Stimulated activated naive CD8-positive, alpha-beta T cell treated with anti-CD3 and anti-CD28 coated beads, Interleukin-15, amount 100 ng/mL, for 72 hours (primary cell): ENCODE measurements at regions not wholly inside any gene's neighbourhood (a gene's known extent, or its start where the extent isn't known, plus 50 kb on each side); places are given as distances from the start of the nearest gene placed in this dataset.

Experiments
- ATAC-seq: fragments of 150-1000 bp; cut with Tn5 transposase; 2 replicates; pipeline ENCODE4 v1.10.0; 2021; ENCODE audit warnings: mild to moderate bottlenecking, moderate library complexity
- DNase-seq, 2 donors: peaks; one replicate each; pipeline ENCODE4 v3.0.0; 2021 to 2022
- H3K27ac Mint-ChIP-seq, 2 donors: one replicate each; pipeline ENCODE4 v1.8.0; 2022; ENCODE audit warnings: mild to moderate bottlenecking in 2 of 2, mixed read lengths in 2 of 2, moderate library complexity in 2 of 2
- H3K27me3 Mint-ChIP-seq: one replicate; pipeline ENCODE4 v1.8.0; 2022; ENCODE audit warnings: mixed read lengths
- H3K4me1 Mint-ChIP-seq: one replicate; pipeline ENCODE4 v1.8.0; 2022; ENCODE audit warnings: mild to moderate bottlenecking, mixed read lengths
- H3K4me3 Mint-ChIP-seq, 2 donors: one replicate each; pipeline ENCODE4 v1.8.0; 2022; ENCODE audit warnings: mild to moderate bottlenecking in 2 of 2, mixed read lengths in 2 of 2, moderate library complexity in 1 of 2
- H3K9me3 Mint-ChIP-seq, 2 donors: one replicate each; pipeline ENCODE4 v1.8.0; 2022; ENCODE audit warnings: mixed read lengths in 2 of 2

DNA sequence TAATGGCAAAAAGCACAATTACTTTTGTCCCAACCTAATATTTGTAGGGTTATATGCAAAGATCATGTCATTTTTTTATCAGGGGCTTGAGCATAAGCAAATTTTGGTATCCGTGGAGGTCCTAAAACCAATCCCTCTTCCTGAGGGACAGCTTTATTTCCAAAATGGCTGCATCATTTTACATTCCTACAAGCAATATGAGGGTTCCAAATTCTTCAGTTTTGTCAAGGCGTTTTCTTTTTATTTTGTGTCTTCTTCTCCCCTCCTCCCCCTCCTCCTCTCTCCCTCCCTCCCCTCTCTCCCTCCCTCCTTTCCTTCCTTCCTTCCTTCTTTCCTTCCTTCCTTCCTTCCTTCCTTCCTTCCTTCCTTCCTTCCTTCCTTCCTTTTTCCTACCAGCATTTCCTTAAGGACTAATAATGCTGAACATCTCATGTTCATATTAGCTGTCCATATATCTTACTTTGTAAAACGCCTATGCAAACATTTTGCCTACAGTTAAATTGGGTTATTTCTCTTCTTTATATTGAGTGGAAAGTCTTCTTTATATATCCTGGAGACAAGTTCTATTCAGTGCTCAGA, 881.8 kb downstream of the DCDC2C start:
- Mint-ChIP-seq H3K4me1 (no peaks in the 10 kb centered on the region), H3K9me3 (peaks cover 4 to 11% of the 10 kb centered on the region in 2 donors), H3K4me3 (no peak overlapping the region), H3K27ac (no peak overlapping the region), H3K27me3 (no peaks in the 10 kb centered on the region)
- no peak for ATAC-seq
- no peak for DNase-seq

DNA sequence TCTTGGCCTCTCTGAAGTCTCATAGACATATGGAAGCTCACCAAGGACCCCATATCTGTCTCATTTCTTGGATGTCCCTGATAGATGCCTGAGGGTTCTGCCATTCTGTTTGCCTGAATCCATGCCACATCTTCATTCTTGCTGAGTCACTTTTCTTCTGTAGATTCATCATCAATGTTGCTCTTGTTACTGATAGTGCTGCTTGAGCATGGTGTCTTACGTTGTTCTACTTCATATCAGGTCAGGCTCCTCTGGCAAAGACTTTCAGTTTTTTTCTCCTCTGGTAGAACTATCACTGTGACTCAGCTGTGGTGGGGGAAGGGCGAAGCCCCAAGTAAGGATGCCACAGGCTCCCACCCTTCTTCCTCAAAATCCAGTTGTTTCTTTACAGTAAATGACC, 885.2 kb downstream of the DCDC2C start:
- no peak for DNase-seq
- Mint-ChIP-seq H3K4me3 (no peak overlapping the region), H3K27me3 (no peaks in the 10 kb centered on the region), H3K4me1 (no peaks in the 10 kb centered on the region), H3K9me3 (peaks cover 13 to 20% of the 10 kb centered on the region in 2 donors), H3K27ac (no peak overlapping the region)
- no peak for ATAC-seq

DNA sequence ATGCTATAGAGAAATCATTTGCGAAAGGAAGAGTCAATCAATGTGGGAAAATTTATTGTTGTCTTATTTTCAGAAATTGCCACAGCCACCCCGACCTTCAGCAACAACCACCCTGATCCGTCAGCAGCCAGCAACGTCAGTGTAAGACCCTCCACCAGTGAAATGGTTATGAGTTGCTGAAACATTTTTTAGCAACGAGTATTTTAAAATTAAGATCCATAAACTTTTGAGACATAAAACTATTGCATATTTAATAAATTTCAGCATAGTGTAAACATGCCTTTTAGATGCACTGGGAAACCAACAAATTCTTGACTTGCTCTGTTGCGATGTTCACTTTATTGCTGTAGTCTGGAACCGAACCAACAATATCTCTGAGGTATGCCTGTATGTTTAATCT, 887.9 kb downstream of the DCDC2C start:
- no peak for DNase-seq
- Mint-ChIP-seq H3K9me3 (peaks cover 13 to 20% of the 10 kb centered on the region in 2 donors), H3K4me3 (no peak overlapping the region), H3K27me3 (no peaks in the 10 kb centered on the region), H3K4me1 (no peaks in the 10 kb centered on the region), H3K27ac (no peak overlapping the region)
- no peak for ATAC-seq

DNA sequence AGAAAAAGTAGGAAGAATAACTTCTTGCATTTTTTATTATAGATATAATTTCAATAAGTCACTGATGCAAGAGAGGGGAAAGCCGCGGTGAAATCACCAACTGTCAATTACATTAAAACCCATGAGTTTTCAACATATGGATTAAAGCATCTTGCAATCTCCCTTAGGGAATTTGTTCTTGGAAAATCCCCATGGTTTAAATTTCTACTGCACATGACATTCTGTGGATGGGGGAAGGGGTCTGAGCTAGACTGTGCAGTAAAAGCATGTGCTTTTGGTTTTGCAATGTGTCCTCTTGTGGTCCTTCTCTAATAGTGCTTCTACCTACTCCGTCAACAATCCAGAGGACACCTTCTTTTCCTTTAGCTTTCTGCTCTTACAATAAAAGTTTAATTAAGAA, 894.0 kb downstream of the DCDC2C start:
- no peak overlapping the region for H3K27ac Mint-ChIP-seq
- H3K4me3 Mint-ChIP-seq, result no peak overlapping the region
- ATAC-seq (no peak), DNase-seq (no peak)
- H3K27me3 Mint-ChIP-seq, result no peaks in the 10 kb centered on the region
- H3K9me3 Mint-ChIP-seq, result peaks cover 7 to 10% of the 10 kb centered on the region in 2 donors
- H3K4me1 Mint-ChIP-seq, result no peaks in the 10 kb centered on the region

DNA sequence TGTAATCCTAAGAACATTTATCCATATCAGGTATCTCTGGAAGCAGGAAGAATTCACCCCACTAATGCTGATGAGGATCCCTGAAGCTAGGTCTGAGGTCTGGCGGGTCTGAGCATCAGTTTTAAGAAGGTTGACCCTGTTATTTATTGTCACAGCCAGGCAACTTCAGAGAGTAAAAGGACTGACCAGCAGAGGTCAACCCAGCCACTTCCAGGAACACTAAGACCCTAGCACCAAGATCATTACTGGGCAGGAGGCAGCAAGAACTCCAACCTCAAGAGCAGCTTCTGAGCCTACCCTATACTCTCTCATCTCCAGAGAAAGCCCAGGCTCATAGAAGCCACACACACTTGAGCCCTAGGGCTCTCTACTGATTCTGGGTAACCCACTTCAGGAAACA, 901.4 kb downstream of the DCDC2C start:
- ATAC-seq, result no peak
- DNase-seq, result no peak
- no peak overlapping the region for H3K27ac Mint-ChIP-seq
- H3K27me3 Mint-ChIP-seq, result no peaks in the 10 kb centered on the region
- H3K4me3 Mint-ChIP-seq, result no peak overlapping the region
- H3K4me1 Mint-ChIP-seq, result no peaks in the 10 kb centered on the region
- peaks cover 6 to 7% of the 10 kb centered on the region in 2 donors for H3K9me3 Mint-ChIP-seq

DNA sequence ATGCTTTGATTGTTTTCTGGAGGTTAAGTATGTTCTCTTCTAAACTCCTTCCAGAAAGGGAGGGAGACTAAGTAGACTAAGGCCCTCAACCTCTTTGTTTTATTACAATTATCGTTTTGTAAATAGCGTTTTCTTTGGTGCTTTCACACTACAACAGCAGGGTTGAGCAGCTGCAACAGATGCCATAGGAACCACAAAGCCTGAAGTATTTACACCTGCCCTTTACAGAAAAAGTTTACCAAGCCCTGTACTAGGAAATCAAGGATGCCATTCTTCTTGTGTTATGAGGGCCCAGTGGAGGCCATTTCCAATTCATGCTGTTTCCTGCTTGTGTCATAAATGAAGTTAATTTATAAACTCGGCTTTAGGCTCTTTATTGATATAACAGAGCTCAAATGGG, 914.8 kb downstream of the DCDC2C start:
- Mint-ChIP-seq H3K4me1 (no peaks in the 10 kb centered on the region), H3K4me3 (no peak overlapping the region), H3K9me3 (peaks cover 7 to 14% of the 10 kb centered on the region in 2 donors), H3K27ac (peak overlapping the region in 1 of 2 donors; percentile 40), H3K27me3 (no peaks in the 10 kb centered on the region)
- ATAC-seq (no peak), DNase-seq (no peak)

DNA sequence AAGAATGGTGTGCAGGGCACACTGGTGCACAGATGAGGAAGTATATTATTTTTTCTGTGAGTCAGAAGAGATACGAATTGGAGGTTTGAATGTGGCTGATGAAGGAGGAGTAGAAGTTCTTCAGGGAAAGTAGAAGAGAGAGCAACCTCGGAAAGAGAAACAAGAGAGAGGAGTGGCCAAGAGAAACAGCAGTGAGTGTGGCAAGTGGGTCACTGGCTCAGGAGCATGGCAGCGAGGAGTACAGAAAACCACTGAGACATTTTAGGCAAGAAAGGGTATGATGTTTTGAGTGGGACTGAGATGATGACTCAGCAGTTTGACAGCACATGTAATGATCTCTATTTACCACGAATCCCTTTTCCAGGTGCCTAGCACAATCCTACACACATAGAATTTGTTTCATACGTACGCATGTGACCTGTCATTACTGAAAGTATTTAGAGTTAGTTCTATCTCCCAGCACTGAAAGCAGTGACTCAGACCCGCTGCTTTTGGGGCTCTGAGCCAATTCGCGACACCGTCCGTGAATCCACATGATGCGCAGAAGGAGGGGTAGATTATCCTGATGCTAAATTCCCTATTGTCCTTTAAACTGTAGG, 915.4 kb downstream of the DCDC2C start:
- Mint-ChIP-seq H3K27me3 (no peaks in the 10 kb centered on the region), H3K27ac (no peak overlapping the region), H3K4me1 (no peaks in the 10 kb centered on the region), H3K9me3 (peaks cover 7 to 14% of the 10 kb centered on the region in 2 donors), H3K4me3 (no peak overlapping the region)
- DNase-seq (no peak), ATAC-seq (no peak)

DNA sequence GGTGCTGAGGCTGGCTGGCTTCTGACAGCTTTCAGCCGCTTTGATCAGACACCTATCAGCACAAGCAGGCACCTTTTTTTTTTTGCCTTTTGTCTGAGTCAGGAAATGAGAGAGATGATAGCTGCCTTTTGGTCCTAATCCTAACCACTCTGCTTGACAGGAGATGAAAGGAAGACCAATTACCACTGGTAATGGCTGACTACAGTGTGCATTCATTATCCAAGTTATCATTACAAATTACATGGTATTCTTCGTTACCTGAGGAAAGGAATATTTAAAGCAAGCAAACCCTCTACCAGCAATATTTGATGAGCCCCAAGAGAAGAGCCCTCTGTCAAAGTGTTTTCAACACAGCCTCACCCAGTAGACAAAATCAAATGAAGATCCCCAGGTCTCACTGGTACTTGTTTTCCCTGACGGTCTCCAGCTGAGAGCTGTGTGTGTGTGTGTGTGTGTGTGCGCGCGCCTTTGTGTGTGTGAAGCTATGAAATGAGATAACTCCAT, 925.7 kb downstream of the DCDC2C start:
- Mint-ChIP-seq H3K27ac (no peak overlapping the region), H3K27me3 (no peaks in the 10 kb centered on the region), H3K4me3 (no peak overlapping the region)

DNA sequence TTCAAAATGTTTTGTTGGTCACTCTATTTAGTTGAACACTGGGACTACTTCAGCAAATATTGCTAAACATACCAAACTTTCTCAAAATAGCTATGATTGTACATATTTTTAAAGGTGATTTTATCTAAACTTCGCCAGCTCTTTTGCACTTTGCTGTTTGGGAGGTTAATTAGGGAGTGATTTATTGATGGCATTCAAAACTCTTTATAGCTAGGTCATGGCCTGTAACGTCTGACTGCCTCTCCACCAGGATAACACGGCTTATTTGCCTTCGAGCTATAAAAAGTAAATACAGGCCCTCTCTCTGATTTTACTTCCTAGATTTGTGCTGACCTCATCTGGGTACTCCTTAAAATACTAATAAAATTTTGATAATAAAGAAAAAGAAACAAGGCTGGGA, 931.9 kb downstream of the DCDC2C start:
- H3K27me3 Mint-ChIP-seq, result no peaks in the 10 kb centered on the region
- no peak for DNase-seq
- no peak for ATAC-seq
- no peak overlapping the region for H3K4me3 Mint-ChIP-seq
- no peaks in the 10 kb centered on the region for H3K9me3 Mint-ChIP-seq
- H3K27ac Mint-ChIP-seq, result no peak overlapping the region
- H3K4me1 Mint-ChIP-seq, result no peaks in the 10 kb centered on the region

More for the DNA sequence above, 925.7 kb downstream of the DCDC2C start:
- no peaks in the 10 kb centered on the region for H3K4me1 Mint-ChIP-seq
- H3K9me3 Mint-ChIP-seq, result peaks cover 0 to 9% of the 10 kb centered on the region in 2 donors
- DNase-seq, result no peak
- no peak for ATAC-seq

DNA sequence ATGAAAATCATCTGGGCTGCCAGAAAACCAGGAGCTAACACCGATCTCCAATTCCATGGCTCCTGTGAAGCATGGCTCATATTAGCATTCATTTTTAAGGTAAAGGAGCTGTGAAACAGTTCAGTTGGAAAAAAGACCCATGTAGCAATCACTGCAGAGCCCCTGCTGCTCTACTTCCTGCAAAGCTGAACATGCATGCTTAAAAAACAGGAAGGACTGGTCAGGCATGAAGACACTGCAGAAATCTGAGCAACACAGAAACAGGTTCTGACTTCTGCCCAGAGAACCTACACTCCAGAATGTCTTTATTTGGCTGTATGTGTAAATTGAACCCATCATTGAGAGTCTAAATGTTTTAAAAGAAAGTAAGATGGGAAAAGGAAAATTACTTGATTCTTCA, 950.6 kb downstream of the DCDC2C start:
- no peak for ATAC-seq
- no peak overlapping the region for H3K4me3 Mint-ChIP-seq
- H3K27ac Mint-ChIP-seq, result no peak overlapping the region
- DNase-seq, result no peak
- no peaks in the 10 kb centered on the region for H3K4me1 Mint-ChIP-seq
- no peaks in the 10 kb centered on the region for H3K27me3 Mint-ChIP-seq
- peaks cover 10 to 17% of the 10 kb centered on the region in 2 donors for H3K9me3 Mint-ChIP-seq

DNA sequence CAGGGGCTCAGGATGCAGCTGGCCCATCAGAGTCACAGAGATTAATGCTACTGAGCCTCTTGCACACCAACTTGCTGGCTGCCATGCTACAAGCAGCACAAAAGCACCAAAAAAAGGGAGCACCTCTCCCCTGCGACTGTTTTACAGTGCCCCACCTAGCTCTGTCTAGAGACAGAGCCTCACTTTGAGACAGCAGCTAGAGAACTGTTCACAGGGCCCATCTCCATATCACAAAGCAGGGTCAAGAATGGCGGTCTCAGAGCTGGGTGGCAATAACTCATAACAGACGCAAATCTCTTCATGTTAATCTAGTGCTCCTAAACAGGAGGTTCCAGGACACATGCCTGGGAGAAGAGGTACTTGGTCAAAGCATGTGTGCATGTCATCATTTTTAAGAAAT, 953.0 kb downstream of the DCDC2C start:
- no peak overlapping the region for H3K27ac Mint-ChIP-seq
- peaks cover 10 to 17% of the 10 kb centered on the region in 2 donors for H3K9me3 Mint-ChIP-seq
- DNase-seq, result no peak
- no peak for ATAC-seq
- no peaks in the 10 kb centered on the region for H3K4me1 Mint-ChIP-seq
- no peaks in the 10 kb centered on the region for H3K27me3 Mint-ChIP-seq
- no peak overlapping the region for H3K4me3 Mint-ChIP-seq

DNA sequence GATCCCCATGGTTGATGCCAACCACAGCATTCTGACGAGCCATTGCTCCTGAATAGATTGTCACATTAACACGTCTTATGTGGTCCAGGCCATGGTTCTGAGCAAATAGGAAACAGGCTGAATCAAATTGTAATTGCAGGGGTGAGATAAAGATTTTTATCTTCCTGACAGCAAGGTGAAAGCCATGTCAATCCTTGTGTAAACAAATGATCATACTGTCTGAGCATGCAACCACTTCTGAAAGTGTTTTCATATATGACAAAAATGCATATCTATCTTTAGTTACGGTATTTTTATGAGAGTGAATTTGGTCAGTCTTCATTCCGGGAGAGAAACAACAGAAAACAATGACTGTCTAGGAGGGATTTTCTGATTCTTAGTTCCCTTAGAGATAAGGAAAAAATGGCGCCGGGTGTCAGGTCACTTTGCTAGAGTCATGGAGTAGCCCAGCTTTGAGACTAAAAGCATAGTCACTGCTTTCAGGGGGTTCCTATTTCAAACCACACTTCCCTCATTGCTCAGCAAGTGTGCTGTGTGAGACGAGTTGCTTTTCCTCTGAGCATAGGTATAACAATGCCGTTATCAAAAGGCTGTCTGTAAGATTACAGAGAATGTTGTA, 958.9 kb downstream of the DCDC2C start:
- DNase-seq (no peak), ATAC-seq (no peak)
- H3K4me1 Mint-ChIP-seq, result no peaks in the 10 kb centered on the region
- no peak overlapping the region for H3K4me3 Mint-ChIP-seq
- no peaks in the 10 kb centered on the region for H3K27me3 Mint-ChIP-seq
- no peaks in the 10 kb centered on the region for H3K9me3 Mint-ChIP-seq
- H3K27ac Mint-ChIP-seq, result no peak overlapping the region

DNA sequence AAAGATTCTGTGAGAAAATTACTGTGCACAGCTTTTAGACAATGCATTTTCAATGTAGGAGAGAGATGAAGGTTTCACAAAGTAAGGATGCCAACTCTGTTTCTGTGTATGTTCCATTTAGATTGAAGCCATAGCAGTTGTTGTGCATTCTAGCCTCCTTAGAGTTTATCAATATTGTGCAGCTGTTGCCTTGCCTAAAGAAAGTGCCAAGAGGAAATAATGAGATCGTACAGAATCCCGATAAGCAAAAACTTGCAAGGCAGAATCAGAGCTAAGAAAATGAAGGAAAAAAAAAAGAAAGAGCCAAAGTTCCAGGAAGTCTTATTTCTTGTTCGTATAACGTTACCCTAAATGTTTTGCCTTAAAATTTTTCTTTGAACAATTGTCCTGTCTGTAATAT, 965.0 kb downstream of the DCDC2C start:
- H3K9me3 Mint-ChIP-seq, result peaks cover 7% of the 10 kb centered on the region in 2 donors
- ATAC-seq (no peak), DNase-seq (no peak)
- H3K27ac Mint-ChIP-seq, result no peak overlapping the region
- no peak overlapping the region for H3K4me3 Mint-ChIP-seq
- H3K27me3 Mint-ChIP-seq, result no peaks in the 10 kb centered on the region
- no peaks in the 10 kb centered on the region for H3K4me1 Mint-ChIP-seq

DNA sequence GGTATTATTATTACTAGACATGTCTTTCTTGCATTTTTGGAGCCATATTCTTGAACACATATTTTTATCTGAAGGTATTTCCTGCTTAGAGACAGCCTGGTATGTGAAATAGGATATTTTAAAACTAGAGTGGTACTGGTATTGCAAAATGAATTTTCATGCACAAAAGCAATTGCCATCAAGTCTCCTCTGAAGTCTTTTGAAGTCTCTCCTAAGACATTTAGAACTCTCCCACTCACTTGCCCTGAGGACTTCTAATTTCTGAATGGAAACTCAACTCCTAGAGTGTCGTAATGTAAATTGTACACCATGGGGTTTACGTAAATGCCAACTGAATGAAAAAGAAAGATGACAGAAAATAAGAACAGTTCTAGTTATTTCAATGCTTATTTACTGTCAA, 967.0 kb downstream of the DCDC2C start:
- no peak for ATAC-seq
- H3K27ac Mint-ChIP-seq, result no peak overlapping the region

DNA sequence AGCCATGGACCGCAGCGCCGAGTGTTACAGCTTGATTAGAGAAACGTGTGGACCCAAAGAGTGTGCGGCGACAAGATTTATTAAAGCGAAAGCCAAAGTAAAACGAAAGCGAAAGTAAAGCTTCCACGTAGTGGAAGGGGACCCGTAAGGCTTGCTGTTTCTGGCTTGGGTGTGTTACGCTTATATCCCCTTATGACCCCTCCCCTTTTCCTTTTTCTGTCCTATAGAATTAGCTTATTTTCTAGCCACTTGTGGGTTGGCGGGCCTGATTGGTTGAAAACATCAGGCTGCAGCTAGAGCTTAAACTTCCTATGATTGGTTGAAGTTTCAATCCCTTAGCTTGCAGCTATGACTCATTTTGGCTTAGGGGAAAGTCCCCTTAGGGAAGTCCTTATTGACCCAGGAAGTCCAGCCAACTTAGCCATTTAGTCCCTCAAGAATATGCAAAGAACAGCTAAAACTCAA, 969.7 kb downstream of the DCDC2C start:
- DNase-seq, result peak in 1 of 2 donors; percentile 15
- no peak for ATAC-seq

More for the DNA sequence above, 967.0 kb downstream of the DCDC2C start:
- DNase-seq, result no peak
- Mint-ChIP-seq H3K4me1 (no peaks in the 10 kb centered on the region), H3K27me3 (no peaks in the 10 kb centered on the region), H3K4me3 (no peak overlapping the region), H3K9me3 (peaks cover 7% of the 10 kb centered on the region in 2 donors)

DNA sequence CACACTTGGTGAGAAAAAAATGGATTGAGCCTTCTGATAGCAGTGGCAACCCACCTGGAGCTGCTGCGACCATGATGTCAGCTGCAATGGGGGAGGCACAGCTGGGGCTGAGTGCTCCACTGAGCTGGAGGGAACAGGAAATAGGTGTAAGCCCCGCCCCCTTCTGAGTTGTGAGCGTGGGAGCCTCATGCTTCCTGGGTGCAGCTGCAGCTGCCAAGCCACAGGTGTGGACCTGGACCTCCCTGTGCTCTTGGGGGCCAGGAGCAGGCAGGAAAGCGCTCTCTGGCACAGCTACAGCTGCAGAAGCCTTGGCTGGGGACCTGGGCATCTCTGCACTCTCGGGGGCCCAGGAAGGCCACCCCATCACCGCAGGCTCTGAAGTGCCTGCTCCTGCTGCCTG, 970.6 kb downstream of the DCDC2C start:
- no peak overlapping the region for H3K27ac Mint-ChIP-seq
- H3K9me3 Mint-ChIP-seq, result peaks cover 7 to 12% of the 10 kb centered on the region in 2 donors
- no peaks in the 10 kb centered on the region for H3K4me1 Mint-ChIP-seq
- H3K27me3 Mint-ChIP-seq, result no peaks in the 10 kb centered on the region
- no peak overlapping the region for H3K4me3 Mint-ChIP-seq
- ATAC-seq, result peak; percentile 48
- no peak for DNase-seq

More for the DNA sequence above, 969.7 kb downstream of the DCDC2C start:
- Mint-ChIP-seq H3K4me3 (peak overlapping the region; percentile 35 to 49), H3K9me3 (peaks cover 7% of the 10 kb centered on the region in 2 donors), H3K4me1 (no peaks in the 10 kb centered on the region), H3K27me3 (no peaks in the 10 kb centered on the region), H3K27ac (no peak overlapping the region)
